SK-N-DZ (cell line): ENCODE measurements at regions not wholly inside any gene's neighbourhood (a gene's known extent, or its start where the extent isn't known, plus 50 kb on each side); places are given as distances from the start of the nearest gene placed in this dataset.

Experiments
- DNase-seq: peaks from one replicate; pipeline ENCODE4 v3.0.0-alpha.2; 2015; ENCODE audit warnings: low spot score

GRCh38 chr13:82412749-82413148 is 1469.5 kb downstream of the SLITRK1 start:
- no peak for DNase-seq

GRCh38 chr13:82407321-82407720 is 1475.0 kb downstream of the SLITRK1 start:
- no peak for DNase-seq

- no peak for DNase-seq
Measured at GRCh38 chr13:82374719-82375118, 1507.6 kb downstream of the SLITRK1 start.

GRCh38 chr13:82370316-82370715 is 1512.0 kb downstream of the SLITRK1 start:
- no peak for DNase-seq

- DNase-seq, result no peak
Measured at GRCh38 chr13:82364525-82364924, 1517.7 kb downstream of the SLITRK1 start.

GRCh38 chr13:82358284-82358683 is 1524.0 kb downstream of the SLITRK1 start:
- DNase-seq, result no peak

GRCh38 chr13:82356667-82357410 is 1525.4 kb downstream of the SLITRK1 start:
- no peak for DNase-seq

- DNase-seq, result no peak
Measured at GRCh38 chr13:82344867-82345266, 1537.4 kb downstream of the SLITRK1 start.

GRCh38 chr13:82341116-82341515 is 1541.2 kb downstream of the SLITRK1 start:
- DNase-seq, result no peak

GRCh38 chr13:82330499-82330898 is 1551.8 kb downstream of the SLITRK1 start:
- peak; percentile 5 for DNase-seq

- DNase-seq, result no peak
Measured at GRCh38 chr13:82323101-82323500, 1559.2 kb downstream of the SLITRK1 start.

GRCh38 chr13:82305588-82305987 is 1576.7 kb downstream of the SLITRK1 start:
- no peak for DNase-seq

- DNase-seq, result no peak
Measured at GRCh38 chr13:82298106-82298505, 1584.2 kb downstream of the SLITRK1 start.

- peak; percentile 7 for DNase-seq
Measured at GRCh38 chr13:82294226-82294625, 1588.0 kb downstream of the SLITRK1 start.

GRCh38 chr13:82292334-82292733 is 1589.9 kb downstream of the SLITRK1 start:
- no peak for DNase-seq

GRCh38 chr13:82291852-82292251 is 1590.4 kb downstream of the SLITRK1 start:
- DNase-seq, result no peak

GRCh38 chr13:82275644-82276043 is 1606.6 kb downstream of the SLITRK1 start:
- no peak for DNase-seq

GRCh38 chr13:82259284-82259683 is 1623.0 kb downstream of the SLITRK1 start:
- DNase-seq, result no peak

GRCh38 chr13:82257790-82258507 is 1624.3 kb downstream of the SLITRK1 start:
- no peak for DNase-seq

- DNase-seq, result peak; percentile 3
Measured at GRCh38 chr13:82248762-82249161, 1633.5 kb downstream of the SLITRK1 start.

GRCh38 chr13:82245860-82246259 is 1636.4 kb downstream of the SLITRK1 start:
- DNase-seq, result no peak

GRCh38 chr13:82224806-82225205 is 1657.5 kb downstream of the SLITRK1 start:
- DNase-seq, result no peak

GRCh38 chr13:82221621-82222020 is 1660.7 kb downstream of the SLITRK1 start:
- DNase-seq, result no peak
